Non-pigmented ciliary epithelial cell (primary cell): ENCODE measurements at regions not wholly inside any gene's neighbourhood (a gene's known extent, or its start where the extent isn't known, plus 50 kb on each side); places are given as distances from the start of the nearest gene placed in this dataset.

Experiments
- DNase-seq: peaks from one replicate; pipeline ENCODE4 v3.0.0-alpha.2; 2010; ENCODE audit warnings: low read depth

- DNase-seq = no peak
Measured at GRCh38 chr2:60400462-60401246, 152.8 kb downstream of the BCL11A start.

GRCh38 chr2:60394463-60394862, 159.0 kb downstream of the BCL11A start:
- DNase-seq = no peak

- no peak for DNase-seq
Measured at GRCh38 chr2:60391649-60392375, 161.6 kb downstream of the BCL11A start.

GRCh38 chr2:60391230-60391629, 162.2 kb downstream of the BCL11A start:
- no peak for DNase-seq

GRCh38 chr2:60386436-60386835, 167.0 kb downstream of the BCL11A start:
- no peak for DNase-seq

GRCh38 chr2:60385648-60386047, 167.8 kb downstream of the BCL11A start:
- DNase-seq = no peak

- no peak for DNase-seq
Measured at GRCh38 chr2:60383401-60384143, 169.9 kb downstream of the BCL11A start.

GRCh38 chr2:60380411-60380810, 173.0 kb downstream of the BCL11A start:
- DNase-seq = no peak

GRCh38 chr2:60379684-60380083, 173.8 kb downstream of the BCL11A start:
- DNase-seq = no peak

GRCh38 chr2:60379216-60379615, 174.2 kb downstream of the BCL11A start:
- DNase-seq = no peak

- DNase-seq = no peak
Measured at GRCh38 chr2:60377825-60378224, 175.6 kb downstream of the BCL11A start.

- no peak for DNase-seq
Measured at GRCh38 chr2:60376252-60376651, 177.2 kb downstream of the BCL11A start.

GRCh38 chr2:60371681-60372080, 181.8 kb downstream of the BCL11A start:
- no peak for DNase-seq

GRCh38 chr2:60371219-60371618, 182.2 kb downstream of the BCL11A start:
- DNase-seq = no peak

GRCh38 chr2:60370814-60371213, 182.6 kb downstream of the BCL11A start:
- DNase-seq = no peak

GRCh38 chr2:60368456-60368855, 185.0 kb downstream of the BCL11A start:
- DNase-seq = no peak

GRCh38 chr2:60366135-60366712, 187.2 kb downstream of the BCL11A start:
- no peak for DNase-seq

- no peak for DNase-seq
Measured at GRCh38 chr2:60365556-60365955, 187.9 kb downstream of the BCL11A start.

GRCh38 chr2:60364491-60364890, 189.0 kb downstream of the BCL11A start:
- DNase-seq = no peak

GRCh38 chr2:60361498-60361897, 192.0 kb downstream of the BCL11A start:
- DNase-seq = no peak

GRCh38 chr2:60359569-60359968, 193.9 kb downstream of the BCL11A start:
- no peak for DNase-seq

GRCh38 chr2:60358476-60358875, 195.0 kb downstream of the BCL11A start:
- DNase-seq = no peak
